Panc1 (cell line): ENCODE measurements at regions not wholly inside any gene's neighbourhood (a gene's known extent, or its start where the extent isn't known, plus 50 kb on each side); places are given as distances from the start of the nearest gene placed in this dataset.
"Not testable (repeated sequence)": the region's sequence is repeated elsewhere in the genome, so short reads cannot be mapped to it uniquely, and the experiment has no call there.

Experiments used
- ATAC-seq: fragments of 200-7000 bp; cut with Tn5 transposase; 2 replicates; pipeline ENCODE4 v1.9.1; 2020; ENCODE audit warnings: mild to moderate bottlenecking, moderate library complexity
- BruUV-seq: library from RNA; stranded (reverse); fragments of 400-500 nt; replicated peaks from 2 replicates; lab custom pipeline; 2021; lab: Mats Ljungman, UMichigan
- CTCF ChIA-PET: fragments of 300-600 bp; sonication (Branson Sonifier 250); formaldehyde crosslinking; loops from one replicate; lab custom pipeline; 2022; ENCODE audit warnings: antibody characterized with exemption; lab: Charles Lee
- POLR2A ChIA-PET: fragments of 300-600 bp; sonication (Branson Sonifier 250); formaldehyde crosslinking; loops from one replicate; lab custom pipeline; 2022; ENCODE audit warnings: antibody characterized with exemption; lab: Charles Lee
- DNase-seq: peaks from one replicate; pipeline ENCODE4 v3.0.0-alpha.2; 2010; ENCODE audit warnings: low read depth, low spot score
- H3K27ac ChIP-seq: 2 replicates; pipeline ENCODE4 v1.5.1; 2011; ENCODE audit warnings: mild to moderate bottlenecking, low read length, inconsistent platforms
- H3K27me3 ChIP-seq: fragments of 200-500 bp; sonication (Bioruptor generic); 2 replicates; pipeline ENCODE4 v1.6.0; 2014; ENCODE audit warnings: low read length, inconsistent platforms; ENCODE audit not compliant: control insufficient read depth, insufficient read depth
- H3K36me3 ChIP-seq: fragments of 200-500 bp; sonication (Bioruptor generic); 2 replicates; pipeline ENCODE4 v1.5.1; 2014; ENCODE audit warnings: inconsistent platforms, mild to moderate bottlenecking, low read length, moderate library complexity; ENCODE audit not compliant: control insufficient read depth, insufficient read depth
- H3K4me1 ChIP-seq: 2 replicates; pipeline ENCODE4 v1.5.1; 2011; ENCODE audit warnings: inconsistent platforms, mild to moderate bottlenecking, low read length, moderate library complexity; ENCODE audit not compliant: control insufficient read depth, insufficient read depth
- H3K4me3 ChIP-seq, 2 experiments: 2 replicates each; pipeline ENCODE4 v1.5.1; 2011 to 2012; ENCODE audit warnings: low read depth in 2 of 2, low read length in 2 of 2, mild to moderate bottlenecking in 2 of 2, inconsistent platforms in 1 of 2, moderate library complexity in 1 of 2
- H3K9me3 ChIP-seq: fragments of 200-500 bp; sonication (Bioruptor generic); 2 replicates; pipeline ENCODE4 v1.5.1; 2014; ENCODE audit warnings: low read depth, mild to moderate bottlenecking, inconsistent platforms, low read length, moderate library complexity; ENCODE audit not compliant: control insufficient read depth, insufficient read depth
- CTCF ChIP-seq: fragments of 450-650 bp; IDR thresholded peaks from 2 replicates; pipeline ENCODE4 v1.5.1; 2017; ENCODE audit warnings: mild to moderate bottlenecking
- REST ChIP-seq, 2 experiments: IDR thresholded peaks; 2 replicates each; pipeline ENCODE4 v1.6.1; 2011 to 2012; ENCODE audit warnings: low read depth in 2 of 2, control low read depth in 1 of 2, low read length in 1 of 2, mild to moderate bottlenecking in 1 of 2, moderate library complexity in 1 of 2; ENCODE audit not compliant: insufficient read depth in 1 of 2
- SIN3A ChIP-seq: IDR thresholded peaks from 2 replicates; pipeline ENCODE4 v1.6.1; 2012; ENCODE audit warnings: low read depth, mild to moderate bottlenecking, low read length, moderate library complexity, borderline replicate concordance; ENCODE audit not compliant: insufficient read depth
- TCF7L2 ChIP-seq: IDR thresholded peaks from 2 replicates; pipeline ENCODE4 v1.6.1; 2011; ENCODE audit warnings: mild to moderate bottlenecking, low read depth, low read length, inconsistent platforms
- in situ Hi-C: cut with HindIII; loops from 2 replicates; pipeline ENCODE4 v1.10.0; 2016; ENCODE audit warnings: low sequenced_read_pairs, low pct_unique_long_range_greater_than_20kb
- intact Hi-C: fragments of 100-400 bp; cut with micrococcal nuclease; formaldehyde crosslinking; loops from one replicate; pipeline ENCODE4 v1.10.0; 2022; ENCODE audit not compliant: unreplicated experiment

GRCh38 chr16:65373097-65373496 is 251.2 kb upstream of the CDH11 start:
- Histone ChIP-seq H3K4me3 (no peak overlapping the region), H3K4me1 (no peaks in the 10 kb centered on the region), H3K27me3 (no peaks in the 10 kb centered on the region), H3K9me3 (no peaks in the 10 kb centered on the region), H3K36me3 (no peaks in the 10 kb centered on the region), H3K27ac (no peak overlapping the region)
- no peak for TF ChIP-seq CTCF
- no peak for TF ChIP-seq SIN3A
- no peak for TF ChIP-seq TCF7L2
- TF ChIP-seq REST (IDR thresholded peaks at IDR 0.05; ENCODE audit: insufficient read depth in 1 of 2, low read depth in 2 of 2, low read length in 1 of 2): no peak
- no TSS peak for BruUV-seq
- intact Hi-C loops: no loop called here
- in situ Hi-C loops: no loop called here
- ChIA-PET POLR2A (no interaction called here), CTCF (no interaction called here)
- ATAC-seq (no peak), DNase-seq (no peak)

GRCh38 chr16:65372171-65372570 is 250.3 kb upstream of the CDH11 start:
- ChIA-PET POLR2A (no interaction called here), CTCF (no interaction called here)
- intact Hi-C loops: no loop called here
- H3K4me1 ChIP-seq: no peaks in the 10 kb centered on the region
- no peaks in the 10 kb centered on the region for H3K9me3 ChIP-seq
- H3K27me3 ChIP-seq: no peaks in the 10 kb centered on the region
- DNase-seq (no peak), ATAC-seq (no peak)
- no peaks in the 10 kb centered on the region for H3K36me3 ChIP-seq
- in situ Hi-C loops: no loop called here
- H3K4me3 ChIP-seq: no peak overlapping the region
- TF ChIP-seq TCF7L2: no peak
- no TSS peak for BruUV-seq
- H3K27ac ChIP-seq: no peak overlapping the region

GRCh38 chr16:65365732-65366715 is 244.2 kb upstream of the CDH11 start:
- Histone ChIP-seq H3K27ac (no peak overlapping the region), H3K4me1 (no peaks in the 10 kb centered on the region), H3K27me3 (no peaks in the 10 kb centered on the region), H3K36me3 (no peaks in the 10 kb centered on the region), H3K9me3 (no peaks in the 10 kb centered on the region), H3K4me3 (no peak overlapping the region)
- no TSS peak for BruUV-seq
- no peak for DNase-seq
- ChIA-PET POLR2A (no interaction called here), CTCF (no interaction called here)
- intact Hi-C loops (no loop called here), in situ Hi-C loops (no loop called here)
- ATAC-seq: no peak
- TF ChIP-seq SIN3A: no peak

- H3K4me1 ChIP-seq, ATAC-seq, H3K27me3 ChIP-seq, CTCF ChIA-PET, BruUV-seq, intact Hi-C loops, H3K4me3 ChIP-seq, H3K9me3 ChIP-seq, DNase-seq, POLR2A ChIA-PET, H3K36me3 ChIP-seq, H3K27ac ChIP-seq, in situ Hi-C loops: not testable (repeated sequence)
These were observed 234.9 kb upstream of the CDH11 start for GRCh38 chr16:65356721-65357120.
